ENCODE measurements at regions not wholly inside any gene's neighbourhood (a gene's known extent, or its start where the extent isn't known, plus 50 kb on each side); places are given as distances from the start of the nearest gene placed in this dataset.

DNA sequence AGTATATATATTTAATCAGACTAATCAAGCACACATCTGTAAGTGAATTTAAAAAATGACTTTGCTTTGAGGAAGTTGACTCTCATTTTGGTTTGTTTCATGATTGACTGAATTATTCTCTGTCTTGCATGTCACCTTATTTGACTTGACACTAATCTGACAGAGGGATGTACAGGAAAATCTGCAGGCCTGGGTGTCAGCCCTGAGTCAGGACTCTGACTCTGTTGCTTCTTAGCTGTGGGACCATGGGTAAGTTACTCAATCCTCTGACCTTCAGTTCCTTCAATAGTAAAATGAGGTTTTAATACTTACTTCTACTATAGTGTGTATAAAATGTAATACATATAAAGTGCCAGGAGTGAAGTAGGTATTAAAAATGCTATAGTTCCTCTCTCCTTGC, 415.9 kb downstream of the ARHGEF28 start:
- TF ChIP-seq, protein P1, sequence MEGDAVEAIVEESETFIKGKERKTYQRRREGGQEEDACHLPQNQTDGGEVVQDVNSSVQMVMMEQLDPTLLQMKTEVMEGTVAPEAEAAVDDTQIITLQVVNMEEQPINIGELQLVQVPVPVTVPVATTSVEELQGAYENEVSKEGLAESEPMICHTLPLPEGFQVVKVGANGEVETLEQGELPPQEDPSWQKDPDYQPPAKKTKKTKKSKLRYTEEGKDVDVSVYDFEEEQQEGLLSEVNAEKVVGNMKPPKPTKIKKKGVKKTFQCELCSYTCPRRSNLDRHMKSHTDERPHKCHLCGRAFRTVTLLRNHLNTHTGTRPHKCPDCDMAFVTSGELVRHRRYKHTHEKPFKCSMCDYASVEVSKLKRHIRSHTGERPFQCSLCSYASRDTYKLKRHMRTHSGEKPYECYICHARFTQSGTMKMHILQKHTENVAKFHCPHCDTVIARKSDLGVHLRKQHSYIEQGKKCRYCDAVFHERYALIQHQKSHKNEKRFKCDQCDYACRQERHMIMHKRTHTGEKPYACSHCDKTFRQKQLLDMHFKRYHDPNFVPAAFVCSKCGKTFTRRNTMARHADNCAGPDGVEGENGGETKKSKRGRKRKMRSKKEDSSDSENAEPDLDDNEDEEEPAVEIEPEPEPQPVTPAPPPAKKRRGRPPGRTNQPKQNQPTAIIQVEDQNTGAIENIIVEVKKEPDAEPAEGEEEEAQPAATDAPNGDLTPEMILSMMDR (conservative IDR thresholded peaks at IDR 0.05; ENCODE audit: low read length): no peak
- TF ChIP-seq EZH2phosphoT487 (IDR thresholded peaks at IDR 0.05; ENCODE audit: borderline replicate concordance): no peak

Data from Loucy (cell line).